Activated T-helper 1 cell treated with Interleukin-2 at 50 U/mL for 16 hours (primary cell): ENCODE measurements at regions not wholly inside any gene's neighbourhood (a gene's known extent, or its start where the extent isn't known, plus 50 kb on each side); places are given as distances from the start of the nearest gene placed in this dataset.
"Not testable (repeated sequence)": the region's sequence is repeated elsewhere in the genome, so short reads cannot be mapped to it uniquely, and the experiment has no call there.

Experiments
- DNase-seq: peaks from one replicate; pipeline ENCODE4 v3.0.0-alpha.2; 2020; ENCODE audit warnings: low read depth

GRCh38 chr14:65972346-65972870, 513.8 kb upstream of the CCDC196 start:
- no peak for DNase-seq

GRCh38 chr14:65972891-65973290, 513.3 kb upstream of the CCDC196 start:
- no peak for DNase-seq

DNA sequence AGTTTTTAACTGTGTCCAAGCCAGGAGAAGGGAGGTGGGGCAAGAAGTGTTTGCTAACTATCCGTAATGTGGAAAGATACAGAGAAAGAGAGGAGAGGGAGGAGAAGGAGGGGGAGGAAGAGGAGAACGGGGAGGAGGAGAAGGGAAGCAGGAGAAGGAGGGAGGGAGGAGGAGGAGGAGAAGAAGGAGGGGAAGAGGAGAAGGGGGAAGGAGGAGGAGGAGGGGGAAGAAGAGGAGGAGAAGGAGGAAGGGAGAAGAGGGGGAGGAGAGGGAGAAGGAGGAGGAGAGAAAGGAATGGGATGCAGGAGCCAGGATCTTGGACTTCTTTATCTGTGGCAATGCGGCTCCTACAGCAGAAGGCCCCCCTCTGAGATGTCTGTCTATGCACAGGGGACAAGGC, 510.3 kb upstream of the CCDC196 start:
- DNase-seq, result no peak

DNA sequence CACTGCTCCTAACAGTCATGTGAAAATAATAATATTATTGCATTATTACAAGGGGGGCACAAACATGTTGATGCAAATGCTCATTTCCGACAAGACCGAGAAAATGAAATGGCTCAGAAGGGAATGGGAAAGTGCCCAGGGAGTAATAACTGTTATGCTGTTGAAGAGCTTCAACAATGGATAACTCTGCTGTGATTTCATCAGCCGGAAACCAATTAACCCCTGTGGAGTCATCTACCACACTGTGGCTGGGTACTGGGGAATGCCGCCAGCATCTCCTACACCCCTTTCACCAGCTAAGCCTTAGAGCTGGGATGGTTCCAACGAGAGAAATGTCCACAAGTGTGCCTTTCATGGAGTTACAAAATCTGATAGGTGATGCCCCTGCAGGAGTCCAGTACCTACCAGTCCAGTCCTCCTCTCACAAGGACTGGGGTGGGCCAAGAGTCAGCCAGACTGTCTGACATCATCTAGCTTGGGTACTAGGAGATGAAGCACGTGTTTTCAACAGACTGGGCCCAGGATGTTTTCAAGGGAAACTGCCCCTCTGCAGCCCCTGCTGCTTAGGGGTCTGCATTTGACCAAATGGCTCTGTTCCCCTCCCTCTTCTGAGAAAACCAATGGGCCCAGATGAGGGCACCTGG, 509.3 kb upstream of the CCDC196 start:
- no peak for DNase-seq

GRCh38 chr14:65981192-65981843, 504.9 kb upstream of the CCDC196 start:
- DNase-seq, result no peak

- no peak for DNase-seq
Observed at GRCh38 chr14:65986041-65986440, 500.1 kb upstream of the CCDC196 start.

DNA sequence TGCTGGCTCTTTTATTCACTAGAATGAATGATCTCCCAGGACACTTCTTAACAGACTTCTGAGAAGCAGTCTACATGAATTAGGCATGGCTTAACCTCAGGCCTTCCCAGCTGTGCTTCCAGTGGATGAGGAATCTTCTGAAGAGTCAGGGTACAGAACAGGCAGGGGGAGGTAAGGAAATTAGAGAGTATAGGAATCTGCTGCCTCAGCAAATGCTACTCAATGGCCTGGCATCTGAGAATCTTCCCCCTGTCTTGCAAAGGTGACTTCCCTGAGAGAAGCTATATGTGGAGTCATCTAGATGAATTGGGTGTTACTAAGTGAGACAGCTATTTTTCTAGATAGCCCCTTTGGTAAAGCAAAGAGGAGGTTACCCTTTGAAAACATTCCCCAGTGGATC, 496.2 kb upstream of the CCDC196 start:
- no peak for DNase-seq

DNA sequence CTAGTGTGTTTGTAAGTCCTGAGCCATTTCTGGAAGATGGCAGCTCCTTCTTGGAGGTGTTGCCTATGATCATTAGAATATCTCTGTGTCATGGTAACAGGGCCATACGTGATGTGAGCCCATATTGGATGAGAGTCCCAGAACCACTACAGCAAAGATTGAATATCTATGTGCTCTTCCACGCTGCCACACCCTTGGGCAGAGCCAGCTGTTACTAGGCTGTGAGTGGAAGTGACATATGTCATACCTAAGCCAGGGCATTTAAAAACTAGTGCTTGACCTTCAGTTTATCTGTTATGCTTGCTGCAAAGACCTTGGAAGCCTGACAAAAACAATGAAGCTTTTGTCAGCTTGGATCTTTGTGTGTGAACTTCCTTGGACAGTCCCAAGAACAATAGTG, 495.1 kb upstream of the CCDC196 start:
- DNase-seq, result no peak

DNA sequence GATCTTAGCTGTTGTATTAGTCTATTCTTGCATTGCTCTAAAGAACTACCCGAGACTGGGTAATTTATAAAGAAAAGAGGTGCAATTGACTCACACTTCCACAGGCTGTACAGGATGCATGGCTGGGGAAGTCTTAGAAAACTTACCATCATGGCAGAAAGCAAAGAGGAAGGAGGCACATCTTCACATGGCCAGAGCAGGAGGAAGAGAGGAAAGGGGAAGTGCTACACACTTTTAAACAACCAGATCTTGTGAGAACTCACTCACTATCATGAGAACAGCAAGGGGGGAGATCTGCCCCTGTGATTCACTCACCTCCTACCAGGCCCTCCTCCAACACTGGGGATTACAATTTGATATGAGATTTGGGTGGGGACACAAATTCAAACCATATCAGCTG, 494.2 kb upstream of the CCDC196 start:
- DNase-seq, result not testable (repeated sequence)

DNA sequence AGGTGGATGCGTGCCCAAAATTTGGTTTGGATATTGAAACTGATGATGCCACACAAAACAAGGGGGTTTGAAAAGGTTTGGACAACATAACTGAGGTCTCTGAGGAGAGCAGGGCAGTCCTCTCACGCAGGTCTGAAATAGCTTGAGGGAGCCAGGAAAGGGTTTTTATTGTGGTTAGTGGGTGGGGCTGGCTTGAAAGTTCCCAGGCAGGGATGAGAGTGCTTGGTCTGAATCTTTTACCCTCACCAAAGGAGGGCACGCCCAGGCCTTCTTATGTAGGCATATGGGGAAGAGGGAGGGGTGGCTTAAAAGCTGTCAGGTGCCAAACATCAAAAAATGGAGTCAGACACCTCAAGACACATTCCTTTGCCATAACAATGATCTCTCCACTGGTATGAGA, 493.1 kb upstream of the CCDC196 start:
- no peak for DNase-seq

DNA sequence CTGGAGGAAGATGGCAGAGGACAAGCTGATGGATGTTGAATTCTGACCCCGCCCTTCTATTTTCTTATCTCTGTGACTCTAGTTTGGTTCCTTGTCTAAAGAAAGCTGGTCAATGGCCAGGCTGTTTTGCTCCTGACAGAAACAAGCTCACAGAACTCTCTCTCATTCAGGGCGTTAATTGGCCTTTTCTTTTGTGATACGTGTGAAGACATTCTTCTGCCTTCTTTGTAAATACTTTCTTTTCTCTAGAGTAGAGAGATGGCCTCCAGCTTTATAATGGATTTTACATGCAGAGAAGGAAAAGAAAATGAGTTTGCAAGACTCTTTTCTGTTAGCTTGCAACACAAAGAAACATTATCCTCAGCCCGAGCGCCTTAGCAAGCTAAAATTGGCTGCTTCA, 492.2 kb upstream of the CCDC196 start:
- no peak for DNase-seq

GRCh38 chr14:65997347-65997746, 488.8 kb upstream of the CCDC196 start:
- DNase-seq, result no peak

- no peak for DNase-seq
Observed at GRCh38 chr14:65999865-66000264, 486.3 kb upstream of the CCDC196 start.

GRCh38 chr14:66000766-66001165, 485.4 kb upstream of the CCDC196 start:
- no peak for DNase-seq

- no peak for DNase-seq
Observed at GRCh38 chr14:66001356-66001755, 484.8 kb upstream of the CCDC196 start.

GRCh38 chr14:66003082-66003730, 483.0 kb upstream of the CCDC196 start:
- no peak for DNase-seq

DNA sequence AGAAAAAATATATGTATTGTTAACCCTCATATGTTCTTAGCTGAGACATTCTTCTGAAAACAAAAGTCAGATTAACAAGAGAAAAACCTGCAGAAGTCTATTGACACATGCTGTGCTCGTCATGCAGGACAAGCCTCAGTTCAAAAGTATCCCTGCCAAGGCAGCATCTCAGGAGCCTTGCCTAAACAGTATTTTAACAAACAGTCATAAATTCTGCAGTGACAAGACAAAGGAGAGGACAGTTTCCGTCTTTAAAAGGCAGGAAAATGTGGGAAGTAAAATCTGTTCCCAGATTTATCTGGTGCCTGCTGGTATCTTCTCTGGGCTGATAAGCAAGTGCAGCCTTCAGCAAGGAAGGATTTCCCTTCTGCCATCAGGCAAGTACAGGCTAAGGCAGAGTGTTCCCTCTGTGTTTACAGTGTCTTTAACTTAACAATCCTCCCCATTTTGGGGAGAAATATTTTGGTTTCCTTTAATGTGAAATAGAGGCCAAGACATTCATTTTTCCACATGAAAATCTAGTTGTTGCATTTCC, 480.2 kb upstream of the CCDC196 start:
- no peak for DNase-seq

GRCh38 chr14:66008631-66009030, 477.5 kb upstream of the CCDC196 start:
- DNase-seq, result no peak

DNA sequence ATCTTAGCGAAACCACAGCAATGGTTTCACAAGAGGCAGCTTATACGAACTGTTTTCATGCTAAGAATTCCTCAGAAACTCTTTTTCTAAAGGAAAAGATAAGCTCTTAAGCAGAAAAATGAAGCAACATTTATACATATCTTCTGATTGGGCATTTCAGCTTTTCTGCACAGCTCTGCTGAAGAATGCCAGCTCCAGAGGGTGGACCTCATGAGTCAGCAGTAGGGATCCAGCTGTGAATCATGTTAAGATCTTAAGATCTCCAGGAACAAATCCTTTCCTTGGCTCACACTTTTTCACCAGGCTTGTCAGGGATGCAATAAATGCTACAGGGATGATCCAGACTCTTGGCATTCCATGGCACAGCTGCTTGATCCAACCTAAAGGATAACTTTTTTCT, 477.1 kb upstream of the CCDC196 start:
- no peak for DNase-seq

- no peak for DNase-seq
Observed at GRCh38 chr14:66010695-66011094, 475.5 kb upstream of the CCDC196 start.

DNA sequence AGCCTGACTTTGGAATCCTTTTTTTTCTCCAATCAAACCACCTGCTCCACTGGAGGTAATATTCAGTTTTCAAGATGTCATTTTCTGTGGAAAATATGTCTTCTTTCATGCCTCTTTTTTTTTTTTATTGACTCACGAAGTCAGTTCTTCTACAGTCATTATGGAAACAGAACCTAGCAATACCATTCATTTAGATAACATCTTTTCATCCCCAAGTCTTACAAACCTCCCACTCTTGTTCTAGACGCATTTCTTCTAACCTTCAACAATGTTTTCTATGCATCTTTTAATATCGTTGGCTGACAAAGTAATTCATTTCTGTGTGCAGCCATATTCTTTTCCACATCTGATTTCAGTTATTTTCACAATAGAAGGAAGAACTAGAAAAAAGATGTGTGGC, 474.3 kb upstream of the CCDC196 start:
- no peak for DNase-seq

DNA sequence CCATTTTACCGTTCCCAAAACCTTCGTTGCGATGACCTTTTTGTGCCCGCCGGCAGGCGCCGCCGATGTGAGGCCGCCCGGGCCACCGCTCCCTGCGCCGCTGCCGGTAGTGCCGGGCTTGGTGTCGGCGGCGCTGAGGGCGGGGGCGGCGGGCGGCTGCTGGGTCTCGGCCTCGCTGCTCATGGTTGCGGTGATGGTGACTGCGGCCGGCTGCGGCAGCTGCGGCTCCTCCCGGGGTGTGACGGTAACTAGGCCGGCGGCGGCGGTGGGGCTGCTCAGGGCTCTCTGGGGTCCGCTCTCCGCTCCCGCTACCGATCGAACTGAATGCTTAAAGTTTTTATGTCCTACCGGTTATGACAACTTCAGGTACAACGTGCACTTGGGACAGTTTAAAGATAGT, 472.6 kb upstream of the CCDC196 start:
- not testable (repeated sequence) for DNase-seq
